Heart right ventricle (tissue), 16 donors: ENCODE measurements at regions not wholly inside any gene's neighbourhood (a gene's known extent, or its start where the extent isn't known, plus 50 kb on each side); places are given as distances from the start of the nearest gene placed in this dataset.

ENCODE experiments used
- ATAC-seq, 8 donors: fragments of 200-7000 bp; cut with Tn5 transposase; one replicate each; pipeline ENCODE4 v1.9.1; 2020; ENCODE audit warnings: mild to moderate bottlenecking in 8 of 8, moderate library complexity in 8 of 8, moderate number of reproducible peaks in 1 of 8
- DNase-seq, 2 donors: peaks; one replicate each; pipeline ENCODE4 v3.0.0-alpha.2; 2020
- H3K27ac ChIP-seq, 10 donors: fragments of 200-600 bp; sonication (generic) in 2 of 10; one replicate each; pipeline versions ENCODE4 v1.5.0 to v1.8.0; 2020 to 2022; ENCODE audit warnings: mild to moderate bottlenecking in 3 of 10
- H3K27me3 ChIP-seq, 7 donors: fragments of 200-600 bp; one replicate each; pipeline ENCODE4 v1.8.0; 2021 to 2022; ENCODE audit warnings: mild to moderate bottlenecking in 2 of 7
- H3K36me3 ChIP-seq, 9 donors: fragments of 200-600 bp; sonication (generic) in 1 of 9; one replicate each; pipeline versions ENCODE4 v1.5.0 to v1.8.0; 2020 to 2022; ENCODE audit warnings: mild to moderate bottlenecking in 2 of 9
- H3K4me1 ChIP-seq, 9 donors: fragments of 200-600 bp; sonication (generic) in 1 of 9; one replicate each; pipeline versions ENCODE4 v1.5.0 to v1.8.0; 2020 to 2022; ENCODE audit warnings: mild to moderate bottlenecking in 4 of 9
- H3K4me3 ChIP-seq, 10 donors: fragments of 200-600 bp; sonication (generic) in 2 of 10; one replicate each; pipeline versions ENCODE4 v1.5.0 to v1.8.0; 2020 to 2022; ENCODE audit warnings: mild to moderate bottlenecking in 7 of 10, moderate library complexity in 2 of 10
- H3K9me3 ChIP-seq, 11 donors: fragments of 200-600 bp in 10 of 11; sonication (generic) in 2 of 11; one replicate each; pipeline versions ENCODE4 v1.5.0 to v1.8.0; 2013 to 2022; ENCODE audit warnings: mild to moderate bottlenecking in 2 of 11, control low read depth in 1 of 11, moderate library complexity in 1 of 11
- WGBS, 2 donors: extraction: QIAGEN DNeasy Blood & Tissue Kit; methylation state at CpG; one replicate each; pipeline ENCODE4 v1.1.7; 2013; ENCODE audit warnings: inconsistent platforms in 1 of 2; 5-methylcytosine and 5-hydroxymethylcytosine counted together
- intact Hi-C, 10 donors: fragments of 100-400 bp; cut with DNase I; formaldehyde crosslinking; loops; one replicate each; pipeline versions ENCODE4 v1.11.1 to v1.14.2; 2022
- TF ChIP-seq, protein P1 (sequence below), 9 donors: fragments of 200-600 bp; sonication (generic) in 2 of 9; IDR thresholded peaks; one replicate each; pipeline versions ENCODE4 v1.5.0 to v1.8.0; 2021 to 2022; ENCODE audit warnings: antibody characterized with exemption in 9 of 9, mild to moderate bottlenecking in 5 of 9, moderate library complexity in 1 of 9
- donor health status: Arrhythmogenic right ventricular cardiomyopathy.
- donor health status: ischemic (EF 13 %, LVEDD 7.1; RV severe dilation, severe dysfunction).
- donor health status: healthy with polysubstance abuse.
- donor health status: DM: no; HTN: yes; CAD: no.
- donor health status: DM: no; HTN: no; CAD: no.
- donor health status: ischemic (EF 25% LVEDD 6.9; RV normal size, moderate dysfunction).
- donor health status: ischemic (EF 25% LVEDD 5.7; RV mildly dilated, moderate dysfunction).
- donor health status: healthy.
- donor health status: DM: yes; HTN: yes; CAD: no.
- donor health status: Ischemic cardiomyopathy.
- donor health status: ischemic (EF 35%, LVEDD 5.7; RV mildly dilated, moderate dysfunction).
- donor health status: nonischemic (EF 11% LVEDD 7.7; RV severe dilation, severe dysfunction).
- donor health status: DM: yes; HTN: yes; CAD: no.
- donor health status: PGD.
- donor health status: ischemic (EF 29% LVEDD 5.4; RV normal size, mild dysfunction).
- donor health status: nonischemic (EF 23%, LVEDD 6.1; RV moderate dilation, normal function).

DNA sequence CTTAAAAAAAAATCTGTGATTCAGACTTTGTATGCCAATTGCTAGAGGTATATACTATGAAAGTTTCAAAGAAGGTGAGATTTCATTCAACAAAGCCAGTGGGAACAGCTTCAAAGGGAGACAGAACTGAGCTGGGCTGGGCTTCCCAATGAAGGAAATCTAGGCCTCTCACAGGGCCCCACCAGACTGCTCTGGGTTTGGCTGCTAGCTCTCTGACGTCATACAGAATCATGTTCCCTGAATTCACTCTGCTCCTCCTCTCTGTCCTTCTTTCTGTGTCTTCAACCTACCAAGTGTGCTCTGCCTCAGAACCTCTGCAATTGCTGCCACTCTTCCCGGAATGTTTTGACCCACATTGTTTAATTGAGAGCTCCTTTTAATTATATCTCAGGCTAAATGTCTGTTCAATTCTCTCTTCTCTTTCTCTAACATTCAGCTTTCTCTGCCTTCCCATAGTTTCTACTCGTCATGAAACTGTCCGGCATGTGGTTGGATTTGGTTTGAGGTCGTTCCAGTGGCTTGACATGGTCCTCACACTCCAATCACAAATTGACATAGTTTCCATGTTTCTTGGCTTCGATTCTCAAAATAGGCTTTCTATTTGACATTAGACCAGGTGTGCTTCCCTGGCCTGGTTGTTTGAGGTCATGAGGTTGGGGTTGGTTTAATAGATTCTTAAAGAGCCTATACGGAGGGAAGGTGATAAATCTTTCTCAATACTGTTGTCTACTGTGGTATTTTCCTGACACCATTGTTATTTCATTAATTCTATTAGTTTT, 282.1 kb upstream of the EMCN start:
- Histone ChIP-seq H3K36me3 (no peaks in the 10 kb centered on the region), H3K4me3 (no peak overlapping the region), H3K27me3 (no peaks in the 10 kb centered on the region), H3K9me3 (peaks cover 0 to 4% (median 0%) of the 10 kb centered on the region in 11 donors), H3K27ac (no peak overlapping the region), H3K4me1 (no peaks in the 10 kb centered on the region)
- 84 to 91% methylated on average over 7 of the region's 7 CpGs for WGBS, 2 donors
- TF ChIP-seq, protein P1, sequence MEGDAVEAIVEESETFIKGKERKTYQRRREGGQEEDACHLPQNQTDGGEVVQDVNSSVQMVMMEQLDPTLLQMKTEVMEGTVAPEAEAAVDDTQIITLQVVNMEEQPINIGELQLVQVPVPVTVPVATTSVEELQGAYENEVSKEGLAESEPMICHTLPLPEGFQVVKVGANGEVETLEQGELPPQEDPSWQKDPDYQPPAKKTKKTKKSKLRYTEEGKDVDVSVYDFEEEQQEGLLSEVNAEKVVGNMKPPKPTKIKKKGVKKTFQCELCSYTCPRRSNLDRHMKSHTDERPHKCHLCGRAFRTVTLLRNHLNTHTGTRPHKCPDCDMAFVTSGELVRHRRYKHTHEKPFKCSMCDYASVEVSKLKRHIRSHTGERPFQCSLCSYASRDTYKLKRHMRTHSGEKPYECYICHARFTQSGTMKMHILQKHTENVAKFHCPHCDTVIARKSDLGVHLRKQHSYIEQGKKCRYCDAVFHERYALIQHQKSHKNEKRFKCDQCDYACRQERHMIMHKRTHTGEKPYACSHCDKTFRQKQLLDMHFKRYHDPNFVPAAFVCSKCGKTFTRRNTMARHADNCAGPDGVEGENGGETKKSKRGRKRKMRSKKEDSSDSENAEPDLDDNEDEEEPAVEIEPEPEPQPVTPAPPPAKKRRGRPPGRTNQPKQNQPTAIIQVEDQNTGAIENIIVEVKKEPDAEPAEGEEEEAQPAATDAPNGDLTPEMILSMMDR (IDR thresholded peaks at IDR 0.05) = no peak
- no peak for ATAC-seq
- DNase-seq = no peak
- intact Hi-C loops = no loop called here

DNA sequence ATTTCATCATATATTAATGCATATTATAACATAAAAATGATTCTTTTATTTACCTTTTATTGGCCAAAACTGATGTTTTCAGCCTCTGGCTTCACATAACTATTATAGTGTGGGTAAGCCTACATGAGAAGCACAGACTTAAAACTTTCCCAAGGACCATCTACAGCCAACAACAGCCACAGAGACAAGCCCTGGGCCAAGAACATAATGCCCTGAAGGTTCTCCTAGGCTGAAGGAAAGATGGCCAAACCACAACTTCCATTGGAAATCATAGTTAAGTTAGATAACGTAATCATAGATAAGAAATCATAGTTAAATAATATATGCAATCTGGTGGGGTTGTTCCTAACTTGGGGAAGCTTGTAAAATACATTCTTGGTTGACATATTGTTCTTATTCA, 280.0 kb upstream of the EMCN start:
- 0% methylated on average over 1 of the region's 1 CpG for WGBS, 2 donors
- H3K36me3 ChIP-seq = no peaks in the 10 kb centered on the region
- H3K9me3 ChIP-seq = peaks cover 0 to 4% (median 0%) of the 10 kb centered on the region in 11 donors
- H3K4me3 ChIP-seq = no peak overlapping the region
- no peaks in the 10 kb centered on the region for H3K27me3 ChIP-seq
- DNase-seq = no peak
- TF ChIP-seq, protein P1 (IDR thresholded peaks at IDR 0.05) = no peak
- H3K4me1 ChIP-seq = no peaks in the 10 kb centered on the region
- ATAC-seq = no peak
- intact Hi-C loops = no loop called here
- H3K27ac ChIP-seq = no peak overlapping the region

DNA sequence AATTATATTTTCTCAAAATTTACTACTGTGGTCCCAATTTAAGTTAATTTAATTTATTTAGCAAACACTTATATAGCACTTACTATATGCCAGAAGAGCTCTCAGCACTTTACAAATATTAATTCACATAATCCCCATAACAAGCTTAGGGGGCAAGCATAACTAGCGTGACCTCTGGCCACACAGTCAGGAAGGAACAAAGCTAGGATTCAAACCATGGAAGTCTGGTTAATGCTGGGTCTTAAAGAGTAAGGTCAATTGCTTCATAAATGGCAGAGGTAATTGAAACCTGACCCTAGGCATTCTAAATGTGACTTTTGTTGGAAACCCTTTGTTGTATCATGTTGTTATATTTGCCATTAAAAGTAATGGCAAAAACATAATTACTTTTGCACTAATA, 279.5 kb upstream of the EMCN start:
- no peaks in the 10 kb centered on the region for H3K4me1 ChIP-seq
- ATAC-seq = no peak
- H3K4me3 ChIP-seq = no peak overlapping the region
- TF ChIP-seq, protein P1 (IDR thresholded peaks at IDR 0.05) = no peak
- intact Hi-C loops = no loop called here
- H3K27ac ChIP-seq = no peak overlapping the region
- H3K9me3 ChIP-seq = peaks cover 0 to 4% (median 0%) of the 10 kb centered on the region in 11 donors
- 94 to 95% methylated on average over 1 of the region's 1 CpG for WGBS, 2 donors
- DNase-seq = no peak
- no peaks in the 10 kb centered on the region for H3K36me3 ChIP-seq
- H3K27me3 ChIP-seq = no peaks in the 10 kb centered on the region

DNA sequence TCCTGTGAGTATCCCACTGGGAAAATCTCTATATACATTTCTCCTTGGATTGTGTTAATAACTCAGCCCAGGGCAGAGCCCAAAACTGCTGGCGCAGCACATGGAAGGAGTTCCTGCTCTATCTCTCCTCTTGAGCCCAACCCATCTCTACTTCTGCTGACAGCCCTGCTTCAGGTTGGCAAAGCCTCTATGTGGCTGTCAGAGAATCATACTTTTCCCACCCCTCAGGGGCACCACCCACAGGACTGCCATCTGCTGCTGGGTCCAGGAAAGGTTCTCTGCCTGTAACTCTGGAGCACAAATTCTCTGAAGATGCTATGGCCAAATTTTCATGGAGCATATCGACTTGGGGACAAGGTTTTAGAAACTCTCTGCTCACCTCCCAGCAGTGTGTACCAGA, 278.5 kb upstream of the EMCN start:
- Histone ChIP-seq H3K27me3 (no peaks in the 10 kb centered on the region), H3K9me3 (peaks cover 0 to 4% (median 0%) of the 10 kb centered on the region in 11 donors), H3K4me1 (no peaks in the 10 kb centered on the region), H3K36me3 (no peaks in the 10 kb centered on the region), H3K4me3 (no peak overlapping the region), H3K27ac (no peak overlapping the region)
- intact Hi-C loops = no loop called here
- no peak for ATAC-seq
- WGBS, 2 donors = 70 to 91% methylated on average over 2 of the region's 2 CpGs
- DNase-seq = no peak
- TF ChIP-seq, protein P1 (IDR thresholded peaks at IDR 0.05) = no peak
